DND-41 (cell line): ENCODE measurements at regions not wholly inside any gene's neighbourhood (a gene's known extent, or its start where the extent isn't known, plus 50 kb on each side); places are given as distances from the start of the nearest gene placed in this dataset.

Experiments
- ATAC-seq: fragments of 200-7000 bp; cut with Tn5 transposase; 3 replicates; pipeline ENCODE4 v1.9.1; 2021; ENCODE audit warnings: low read depth; ENCODE audit not compliant: insufficient read depth
- DNase-seq: peaks from one replicate; pipeline ENCODE4 v3.0.0-alpha.2; 2020
- H2AFZ ChIP-seq: 2 replicates; pipeline ENCODE4 v1.6.0; 2012; ENCODE audit warnings: low read depth, low read length
- H3K27ac ChIP-seq: 2 replicates; pipeline ENCODE4 v1.5.1; 2012; ENCODE audit warnings: low read length, inconsistent platforms
- H3K27me3 ChIP-seq: fragments of 200-600 bp; sonication (generic); 2 replicates; pipeline ENCODE4 v1.6.0; 2012; ENCODE audit warnings: low read length, mild to moderate bottlenecking, inconsistent platforms; ENCODE audit not compliant: insufficient read depth, poor library complexity
- H3K36me3 ChIP-seq: 2 replicates; pipeline ENCODE4 v1.5.1; 2012; ENCODE audit warnings: low read length, inconsistent platforms; ENCODE audit not compliant: insufficient read depth
- H3K4me1 ChIP-seq: 2 replicates; pipeline ENCODE4 v1.5.1; 2012; ENCODE audit warnings: mild to moderate bottlenecking, low read length; ENCODE audit not compliant: insufficient read depth
- H3K4me2 ChIP-seq: 2 replicates; pipeline ENCODE4 v1.6.0; 2012; ENCODE audit warnings: mild to moderate bottlenecking, moderate library complexity, low read length, inconsistent platforms; ENCODE audit not compliant: insufficient read depth
- H3K4me3 ChIP-seq, 2 experiments: fragments of 200-600 bp in 1 of 2; shearing (Covaris generic) in 1 of 2; 2 replicates each; pipeline ENCODE4 v1.5.1; 2012 to 2016; ENCODE audit warnings: inconsistent platforms in 2 of 2, low read length in 2 of 2, mild to moderate bottlenecking in 2 of 2, low read depth in 1 of 2, moderate library complexity in 1 of 2
- H3K79me2 ChIP-seq: 2 replicates; pipeline ENCODE4 v1.6.0; 2012; ENCODE audit warnings: low read length, inconsistent platforms; ENCODE audit not compliant: insufficient read depth
- H3K9ac ChIP-seq: 2 replicates; pipeline ENCODE4 v1.6.0; 2012; ENCODE audit warnings: low read depth, mild to moderate bottlenecking, inconsistent platforms, low read length, moderate library complexity
- H3K9me3 ChIP-seq: 2 replicates; pipeline ENCODE4 v1.5.1; 2012; ENCODE audit warnings: low read length, moderate library complexity, mild to moderate bottlenecking, inconsistent platforms; ENCODE audit not compliant: insufficient read depth, severe bottlenecking
- H4K20me1 ChIP-seq: 2 replicates; pipeline ENCODE4 v1.6.0; 2012; ENCODE audit warnings: low read length; ENCODE audit not compliant: insufficient read depth
- CTCF ChIP-seq: IDR thresholded peaks from 2 replicates; pipeline ENCODE4 v1.5.1; 2012; ENCODE audit warnings: borderline replicate concordance, low read length, moderate library complexity, mild to moderate bottlenecking; ENCODE audit not compliant: poor library complexity, severe bottlenecking; ENCODE audit errors: extremely low read depth
- EZH2 ChIP-seq: IDR thresholded peaks from 3 replicates; pipeline ENCODE4 v1.6.1; 2012; ENCODE audit warnings: borderline replicate concordance, low read depth, mild to moderate bottlenecking, moderate library complexity, low read length, inconsistent platforms; ENCODE audit not compliant: severe bottlenecking

GRCh38 chr14:79992407-79993198 lies 218.7 kb downstream of the DIO2 start:
- no peaks in the 10 kb centered on the region for H4K20me1 ChIP-seq
- no peaks in the 10 kb centered on the region for H3K79me2 ChIP-seq
- no peak for DNase-seq
- TF ChIP-seq EZH2 (no peak), CTCF (no peak)
- H3K9ac ChIP-seq, result no peak overlapping the region
- H3K36me3 ChIP-seq, result no peaks in the 10 kb centered on the region
- H3K4me3 ChIP-seq, result no peak overlapping the region
- no peak overlapping the region for H3K27ac ChIP-seq
- H3K27me3 ChIP-seq, result no peaks in the 10 kb centered on the region
- no peaks in the 10 kb centered on the region for H3K9me3 ChIP-seq
- H3K4me2 ChIP-seq, result no peak overlapping the region
- ATAC-seq, result no peak
- no peaks in the 10 kb centered on the region for H3K4me1 ChIP-seq
- H2AFZ ChIP-seq, result no peak overlapping the region

GRCh38 chr14:79991866-79992265 lies 219.4 kb downstream of the DIO2 start:
- Histone ChIP-seq H3K9me3 (no peaks in the 10 kb centered on the region), H3K36me3 (no peaks in the 10 kb centered on the region), H3K79me2 (no peaks in the 10 kb centered on the region), H3K4me3 (no peak overlapping the region), H3K4me2 (no peak overlapping the region), H3K4me1 (no peaks in the 10 kb centered on the region), H3K27me3 (no peaks in the 10 kb centered on the region), H2AFZ (no peak overlapping the region), H3K9ac (no peak overlapping the region), H3K27ac (no peak overlapping the region), H4K20me1 (no peaks in the 10 kb centered on the region)
- TF ChIP-seq EZH2, result no peak
- TF ChIP-seq CTCF, result no peak
- ATAC-seq (no peak), DNase-seq (no peak)

DNA sequence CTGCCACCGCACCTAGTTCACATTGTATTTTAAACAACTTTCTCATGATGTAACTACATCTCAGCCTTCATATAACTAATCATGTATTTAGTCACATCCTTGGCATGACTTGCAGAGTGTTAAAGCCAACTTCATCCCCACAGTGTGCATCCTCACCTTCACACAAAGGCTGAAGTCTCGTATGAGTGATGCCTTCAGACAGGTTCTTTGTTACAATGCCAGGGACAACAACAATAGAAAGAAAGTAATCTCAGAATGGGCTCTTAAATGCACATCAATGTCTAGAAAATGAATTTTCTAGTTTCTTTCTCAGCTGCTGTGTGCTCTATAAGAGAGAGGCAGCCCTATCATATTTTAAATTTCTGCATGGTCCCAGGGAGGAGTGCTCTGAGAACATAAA lies 221.3 kb downstream of the DIO2 start:
- Histone ChIP-seq H4K20me1 (no peaks in the 10 kb centered on the region), H3K9ac (no peak overlapping the region), H3K27me3 (no peaks in the 10 kb centered on the region), H3K27ac (no peak overlapping the region), H3K9me3 (no peaks in the 10 kb centered on the region), H3K4me1 (no peaks in the 10 kb centered on the region), H3K79me2 (no peaks in the 10 kb centered on the region), H2AFZ (no peak overlapping the region), H3K4me2 (no peak overlapping the region), H3K36me3 (no peaks in the 10 kb centered on the region), H3K4me3 (no peak overlapping the region)
- ATAC-seq, result no peak
- TF ChIP-seq EZH2 (no peak), CTCF (no peak)
- DNase-seq, result no peak

DNA sequence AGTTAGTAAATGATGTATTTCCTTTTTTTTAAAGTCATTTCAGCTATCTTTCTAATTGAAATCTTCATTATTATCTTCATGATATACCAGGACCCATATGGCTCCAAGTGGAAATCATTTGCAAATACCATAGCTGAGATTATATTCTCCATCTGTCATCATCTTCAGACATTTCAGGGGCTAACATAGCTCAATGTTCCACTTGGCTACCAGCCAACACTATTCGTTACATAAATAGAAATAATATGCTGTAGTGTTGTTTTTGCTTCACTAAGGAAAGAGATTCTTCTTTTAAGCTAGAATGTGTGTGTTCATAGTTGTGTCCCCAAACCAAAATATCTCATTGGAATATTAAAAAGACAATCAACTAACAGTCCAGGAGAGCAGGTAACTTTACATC lies 225.1 kb downstream of the DIO2 start:
- Histone ChIP-seq H3K4me3 (no peak overlapping the region), H3K79me2 (no peaks in the 10 kb centered on the region), H3K9ac (no peak overlapping the region), H3K36me3 (no peaks in the 10 kb centered on the region), H3K9me3 (no peaks in the 10 kb centered on the region), H2AFZ (no peak overlapping the region), H3K27ac (no peak overlapping the region), H3K4me1 (no peaks in the 10 kb centered on the region), H3K27me3 (no peaks in the 10 kb centered on the region), H4K20me1 (no peaks in the 10 kb centered on the region), H3K4me2 (no peak overlapping the region)
- DNase-seq (no peak), ATAC-seq (no peak)
- TF ChIP-seq CTCF (no peak), EZH2 (no peak)
